ENCODE measurements at regions not wholly inside any gene's neighbourhood (a gene's known extent, or its start where the extent isn't known, plus 50 kb on each side); places are given as distances from the start of the nearest gene placed in this dataset.

GRCh38 chr10:9886772-9887171, 1130.9 kb upstream of the CELF2 start:
- Histone ChIP-seq H3K4me1 (no peaks in the 10 kb centered on the region), H3K27ac (no peak overlapping the region), H3K9me3 (no peaks in the 10 kb centered on the region), H3K36me3 (no peaks in the 10 kb centered on the region), H3K4me3 (replicated peaks in 1 of 3) (no peak overlapping the region), H3K27me3 (no peaks in the 10 kb centered on the region)
- TF ChIP-seq POLR2A (IDR thresholded peaks at IDR 0.05) = no peak
- TF ChIP-seq CTCF (IDR thresholded peaks at IDR 0.05) = no peak
- WGBS, 2 donors = 81 to 83% methylated on average over 1 of the region's 1 CpG
- intact Hi-C loops (cut with DNase I) = no loop called here
- DNase-seq = no peak

- H3K27me3 ChIP-seq = no peaks in the 10 kb centered on the region
- H3K36me3 ChIP-seq = no peaks in the 10 kb centered on the region
- WGBS, 2 donors = 89 to 98% methylated on average over 2 of the region's 2 CpGs
- H3K9me3 ChIP-seq = no peaks in the 10 kb centered on the region
- no peaks in the 10 kb centered on the region for H3K4me1 ChIP-seq
- TF ChIP-seq POLR2A (IDR thresholded peaks at IDR 0.05) (no peak), CTCF (IDR thresholded peaks at IDR 0.05) (no peak)
- no peak overlapping the region for H3K4me3 ChIP-seq (replicated peaks in 1 of 3)
- H3K27ac ChIP-seq = no peak overlapping the region
- intact Hi-C loops (cut with DNase I) = no loop called here
- no peak for DNase-seq
Observed at GRCh38 chr10:9895453-9895852, 1122.2 kb upstream of the CELF2 start.

- intact Hi-C loops (cut with DNase I) = no loop called here
- no peaks in the 10 kb centered on the region for H3K27me3 ChIP-seq
Observed at GRCh38 chr10:9895981-9896380, 1121.7 kb upstream of the CELF2 start.

GRCh38 chr10:9898633-9899395, 1118.9 kb upstream of the CELF2 start:
- Histone ChIP-seq H3K4me1 (no peaks in the 10 kb centered on the region), H3K27me3 (no peaks in the 10 kb centered on the region), H3K9me3 (no peaks in the 10 kb centered on the region), H3K27ac (no peak overlapping the region), H3K36me3 (no peaks in the 10 kb centered on the region), H3K4me3 (replicated peaks in 1 of 3) (no peak overlapping the region)
- TF ChIP-seq CTCF (IDR thresholded peaks at IDR 0.05) (no peak), POLR2A (IDR thresholded peaks at IDR 0.05) (no peak)
- no peak for DNase-seq
- intact Hi-C loops (cut with DNase I) = no loop called here
- WGBS, 2 donors = 83 to 89% methylated on average over 6 of the region's 6 CpGs

More at GRCh38 chr10:9895981-9896380, 1121.7 kb upstream of the CELF2 start:
- Histone ChIP-seq H3K4me3 (replicated peaks in 1 of 3) (no peak overlapping the region), H3K36me3 (no peaks in the 10 kb centered on the region), H3K4me1 (no peaks in the 10 kb centered on the region), H3K9me3 (no peaks in the 10 kb centered on the region), H3K27ac (no peak overlapping the region)
- TF ChIP-seq POLR2A (IDR thresholded peaks at IDR 0.05) (no peak), CTCF (IDR thresholded peaks at IDR 0.05) (no peak)
- DNase-seq = no peak

GRCh38 chr10:9900751-9901150, 1116.9 kb upstream of the CELF2 start:
- Histone ChIP-seq H3K4me1 (no peaks in the 10 kb centered on the region), H3K27me3 (no peaks in the 10 kb centered on the region), H3K4me3 (replicated peaks in 1 of 3) (no peak overlapping the region), H3K36me3 (no peaks in the 10 kb centered on the region), H3K27ac (no peak overlapping the region), H3K9me3 (no peaks in the 10 kb centered on the region)
- intact Hi-C loops (cut with DNase I) = no loop called here
- TF ChIP-seq POLR2A (IDR thresholded peaks at IDR 0.05) (no peak), CTCF (IDR thresholded peaks at IDR 0.05) (no peak)
- DNase-seq = no peak

Data from thyroid gland (tissue), 4 donors.